ENCODE measurements at regions not wholly inside any gene's neighbourhood (a gene's known extent, or its start where the extent isn't known, plus 50 kb on each side); places are given as distances from the start of the nearest gene placed in this dataset.

- no peaks in the 10 kb centered on the region for H3K27me3 ChIP-seq
- H3K4me3 ChIP-seq, result no peak overlapping the region
- H3K27ac ChIP-seq, result no peak overlapping the region
- TF ChIP-seq, protein P1, sequence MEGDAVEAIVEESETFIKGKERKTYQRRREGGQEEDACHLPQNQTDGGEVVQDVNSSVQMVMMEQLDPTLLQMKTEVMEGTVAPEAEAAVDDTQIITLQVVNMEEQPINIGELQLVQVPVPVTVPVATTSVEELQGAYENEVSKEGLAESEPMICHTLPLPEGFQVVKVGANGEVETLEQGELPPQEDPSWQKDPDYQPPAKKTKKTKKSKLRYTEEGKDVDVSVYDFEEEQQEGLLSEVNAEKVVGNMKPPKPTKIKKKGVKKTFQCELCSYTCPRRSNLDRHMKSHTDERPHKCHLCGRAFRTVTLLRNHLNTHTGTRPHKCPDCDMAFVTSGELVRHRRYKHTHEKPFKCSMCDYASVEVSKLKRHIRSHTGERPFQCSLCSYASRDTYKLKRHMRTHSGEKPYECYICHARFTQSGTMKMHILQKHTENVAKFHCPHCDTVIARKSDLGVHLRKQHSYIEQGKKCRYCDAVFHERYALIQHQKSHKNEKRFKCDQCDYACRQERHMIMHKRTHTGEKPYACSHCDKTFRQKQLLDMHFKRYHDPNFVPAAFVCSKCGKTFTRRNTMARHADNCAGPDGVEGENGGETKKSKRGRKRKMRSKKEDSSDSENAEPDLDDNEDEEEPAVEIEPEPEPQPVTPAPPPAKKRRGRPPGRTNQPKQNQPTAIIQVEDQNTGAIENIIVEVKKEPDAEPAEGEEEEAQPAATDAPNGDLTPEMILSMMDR (IDR thresholded peaks at IDR 0.05), result no peak
- no peaks in the 10 kb centered on the region for H3K36me3 ChIP-seq
- DNase-seq (ENCODE audit: low spot score in 2 of 2), result no peak
- intact Hi-C loops (cut with DNase I), result no loop called here
- H3K9me3 ChIP-seq, result no peaks in the 10 kb centered on the region
- no peaks in the 10 kb centered on the region for H3K4me1 ChIP-seq
Measured at GRCh38 chr1:95325349-95325748, 91.3 kb downstream of the RWDD3 start.

- Histone ChIP-seq H3K27me3 (no peaks in the 10 kb centered on the region), H3K9me3 (no peaks in the 10 kb centered on the region), H3K4me3 (no peak overlapping the region), H3K36me3 (no peaks in the 10 kb centered on the region), H3K4me1 (no peaks in the 10 kb centered on the region), H3K27ac (no peak overlapping the region)
- no peak for DNase-seq (ENCODE audit: low spot score in 2 of 2)
- TF ChIP-seq, protein P1 (IDR thresholded peaks at IDR 0.05), result no peak
- intact Hi-C loops (cut with DNase I), result no loop called here
Measured at GRCh38 chr1:95326023-95326422, 92.0 kb downstream of the RWDD3 start.

GRCh38 chr1:95332754-95333153, 98.7 kb downstream of the RWDD3 start:
- Histone ChIP-seq H3K27me3 (no peaks in the 10 kb centered on the region), H3K36me3 (no peaks in the 10 kb centered on the region), H3K27ac (no peak overlapping the region), H3K4me3 (no peak overlapping the region), H3K9me3 (no peaks in the 10 kb centered on the region), H3K4me1 (no peaks in the 10 kb centered on the region)
- TF ChIP-seq, protein P1 (IDR thresholded peaks at IDR 0.05), result no peak
- no peak for DNase-seq (ENCODE audit: low spot score in 2 of 2)
- intact Hi-C loops (cut with DNase I), result no loop called here

DNA sequence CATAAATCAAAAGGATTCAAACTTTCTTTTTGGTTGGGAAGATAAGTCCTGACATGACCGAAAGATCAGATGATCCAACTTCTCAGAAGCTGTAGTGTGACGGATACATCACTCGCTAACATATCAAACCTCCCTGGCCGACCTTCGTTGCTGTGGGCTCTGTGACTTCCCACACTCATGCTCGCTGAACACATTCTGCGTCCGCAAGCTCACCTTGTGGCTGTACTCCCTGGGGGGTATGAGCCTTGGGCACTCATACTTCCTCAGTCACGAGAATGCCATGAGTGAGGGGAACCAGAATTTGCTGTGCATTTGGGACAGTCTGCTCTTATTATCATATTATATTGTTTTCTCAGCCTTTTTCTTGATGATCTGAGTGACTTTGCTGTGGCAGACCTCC, 105.4 kb downstream of the RWDD3 start:
- intact Hi-C loops (cut with DNase I), result no loop called here
- Histone ChIP-seq H3K4me3 (no peak overlapping the region), H3K4me1 (no peaks in the 10 kb centered on the region), H3K27ac (no peak overlapping the region), H3K9me3 (no peaks in the 10 kb centered on the region), H3K27me3 (no peaks in the 10 kb centered on the region), H3K36me3 (no peaks in the 10 kb centered on the region)
- no peak for DNase-seq (ENCODE audit: low spot score in 2 of 2)
- TF ChIP-seq, protein P1 (IDR thresholded peaks at IDR 0.05), result no peak

DNA sequence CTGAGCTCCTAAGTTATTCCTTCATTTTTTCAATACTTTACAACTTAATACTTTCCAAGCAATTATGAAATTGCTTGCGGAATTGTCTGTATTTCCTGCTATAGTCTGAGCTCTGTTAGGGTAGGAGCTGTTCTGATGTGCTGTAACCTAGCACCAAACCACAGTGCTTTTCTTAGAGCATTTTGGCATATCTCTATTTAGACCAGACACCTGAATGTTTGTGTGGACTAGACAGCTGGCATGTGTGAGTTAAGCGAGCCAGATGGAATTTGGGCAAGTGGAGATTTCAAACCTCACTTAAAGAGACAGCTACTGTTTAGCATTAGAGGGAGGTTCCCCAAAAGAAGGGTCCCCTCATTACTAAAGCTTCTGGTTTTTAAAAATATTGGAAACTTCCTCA, 106.1 kb downstream of the RWDD3 start:
- Histone ChIP-seq H3K27me3 (no peaks in the 10 kb centered on the region), H3K9me3 (no peaks in the 10 kb centered on the region), H3K27ac (no peak overlapping the region), H3K4me1 (no peaks in the 10 kb centered on the region), H3K36me3 (no peaks in the 10 kb centered on the region), H3K4me3 (no peak overlapping the region)
- intact Hi-C loops (cut with DNase I), result no loop called here
- TF ChIP-seq, protein P1 (IDR thresholded peaks at IDR 0.05), result no peak
- DNase-seq (ENCODE audit: low spot score in 2 of 2), result no peak

GRCh38 chr1:95352767-95353166, 118.8 kb downstream of the RWDD3 start:
- H3K4me1 ChIP-seq, result no peaks in the 10 kb centered on the region
- no peak overlapping the region for H3K4me3 ChIP-seq
- no peaks in the 10 kb centered on the region for H3K36me3 ChIP-seq
- no peak for DNase-seq (ENCODE audit: low spot score in 2 of 2)
- no peaks in the 10 kb centered on the region for H3K9me3 ChIP-seq
- H3K27me3 ChIP-seq, result no peaks in the 10 kb centered on the region
- TF ChIP-seq, protein P1 (IDR thresholded peaks at IDR 0.05), result no peak
- H3K27ac ChIP-seq, result no peak overlapping the region
- intact Hi-C loops (cut with DNase I), result no loop called here
